ENCODE measurements at regions not wholly inside any gene's neighbourhood (a gene's known extent, or its start where the extent isn't known, plus 50 kb on each side); places are given as distances from the start of the nearest gene placed in this dataset.

- TF ChIP-seq CTCF (IDR thresholded peaks at IDR 0.05) (no peak), POLR2A (IDR thresholded peaks at IDR 0.05) (no peak), EP300 (IDR thresholded peaks at IDR 0.05) (no peak), POLR2AphosphoS5 (IDR thresholded peaks at IDR 0.05) (no peak)
Observed at GRCh38 chr13:37344056-37344455, 238.6 kb upstream of the CSNK1A1L start.

Data from sigmoid colon (tissue), 4 donors.